Muscle of back (tissue), 3 donors: ENCODE measurements at regions not wholly inside any gene's neighbourhood (a gene's known extent, or its start where the extent isn't known, plus 50 kb on each side); places are given as distances from the start of the nearest gene placed in this dataset.
"Not testable (repeated sequence)": the region's sequence is repeated elsewhere in the genome, so short reads cannot be mapped to it uniquely, and the experiment has no call there.

Experiments
- DNase-seq, 3 donors: peaks; one replicate each; pipeline versions ENCODE4 v3.0.0 to v3.0.0-alpha.2; 2013

DNA sequence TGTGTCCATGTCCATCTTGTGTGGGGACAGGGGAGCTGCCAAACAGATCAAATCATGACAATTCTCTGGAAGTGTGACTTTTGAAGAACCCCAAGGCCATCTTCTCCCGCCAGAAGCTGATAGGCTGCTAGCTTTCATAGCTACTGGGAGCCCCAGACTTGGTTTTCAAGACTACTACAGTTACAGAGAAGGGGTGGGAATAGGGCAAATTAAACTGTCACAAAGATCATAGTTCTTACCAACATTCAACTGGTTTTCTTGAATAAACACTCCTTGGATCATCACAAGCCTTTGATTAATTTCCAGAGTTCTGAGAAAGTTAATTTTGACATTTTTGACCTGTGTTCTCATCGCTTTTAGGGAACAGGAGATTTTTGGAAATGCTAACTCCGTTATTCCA is 67.8 kb upstream of the FARP1 start:
- no peak for DNase-seq

- DNase-seq = not testable (repeated sequence)
These were observed 66.6 kb upstream of the FARP1 start for GRCh38 chr13:98076309-98076708.

DNA sequence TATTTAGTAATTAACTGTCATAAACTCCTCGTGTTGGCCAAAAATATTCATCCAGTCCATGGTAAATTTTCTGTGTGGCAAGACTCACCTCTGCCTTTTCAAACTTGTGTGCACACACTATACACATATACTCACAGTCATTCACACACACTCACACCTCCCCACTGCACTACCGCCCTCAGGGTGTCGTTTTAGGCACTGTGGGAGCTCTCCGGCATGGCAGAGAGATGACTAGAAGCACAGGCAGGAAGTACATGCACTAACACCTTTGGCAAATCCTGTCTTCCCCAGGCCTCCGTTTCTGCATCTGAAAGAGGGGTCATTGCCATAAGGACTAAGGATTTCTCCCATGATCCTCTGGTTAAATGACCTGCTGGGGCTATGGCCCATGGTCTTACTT is 62.6 kb upstream of the FARP1 start:
- no peak for DNase-seq

- peak; percentile 9 to 90 (median 60) for DNase-seq
These were observed 59.4 kb upstream of the FARP1 start for GRCh38 chr13:98083507-98083906.

GRCh38 chr13:98083936-98084335 is 59.0 kb upstream of the FARP1 start:
- no peak for DNase-seq

GRCh38 chr13:98089246-98089645 is 53.6 kb upstream of the FARP1 start:
- DNase-seq = peak in 1 of 3 donors; percentile 46

- no peak for DNase-seq
These were observed 50.0 kb upstream of the FARP1 start for GRCh38 chr13:98092888-98093287.
